H9 (cell line): ENCODE measurements at regions not wholly inside any gene's neighbourhood (a gene's known extent, or its start where the extent isn't known, plus 50 kb on each side); places are given as distances from the start of the nearest gene placed in this dataset.

ENCODE experiments used
- DNase-seq: peaks from one replicate; pipeline ENCODE4 v3.0.0-alpha.2; 2017
- H2AFZ ChIP-seq: one replicate; pipeline ENCODE4 v1.6.1; 2013; ENCODE audit warnings: mild to moderate bottlenecking, low read length, control low read depth, moderate library complexity
- H2AK5ac ChIP-seq: 2 replicates; pipeline ENCODE4 v1.6.1; 2013; ENCODE audit warnings: low read length, control low read depth, mixed read lengths; ENCODE audit not compliant: insufficient read length
- H2BK120ac ChIP-seq: one replicate; pipeline ENCODE4 v1.6.1; 2013; ENCODE audit warnings: low read depth, mild to moderate bottlenecking, low read length, control low read depth, inconsistent platforms; ENCODE audit not compliant: poor library complexity, severe bottlenecking
- H2BK12ac ChIP-seq: 2 replicates; pipeline ENCODE4 v1.6.1; 2013; ENCODE audit warnings: low read length, control low read depth, mixed read lengths, low read depth; ENCODE audit not compliant: insufficient read length
- H2BK15ac ChIP-seq: 2 replicates; pipeline ENCODE4 v1.6.1; 2013; ENCODE audit warnings: low read depth, low read length, control low read depth
- H2BK20ac ChIP-seq: one replicate; pipeline ENCODE4 v1.6.1; 2013; ENCODE audit warnings: low read depth, mild to moderate bottlenecking, low read length, control low read depth, inconsistent platforms; ENCODE audit not compliant: poor library complexity, severe bottlenecking
- H2BK5ac ChIP-seq: 2 replicates; pipeline ENCODE4 v1.6.1; 2013; ENCODE audit warnings: low read length, control low read depth, mixed read lengths; ENCODE audit not compliant: insufficient read length
- H3K14ac ChIP-seq: 2 replicates; pipeline ENCODE4 v1.6.1; 2013; ENCODE audit warnings: low read length, control low read depth; ENCODE audit not compliant: insufficient read depth
- H3K18ac ChIP-seq: 2 replicates; pipeline ENCODE4 v1.6.1; 2013; ENCODE audit warnings: low read depth, mild to moderate bottlenecking, mixed read lengths, low read length, control low read depth; ENCODE audit not compliant: insufficient read length
- H3K23ac ChIP-seq: 2 replicates; pipeline ENCODE4 v1.6.1; 2013; ENCODE audit warnings: low read length, control low read depth, mixed read lengths, low read depth; ENCODE audit not compliant: insufficient read length
- H3K23me2 ChIP-seq: 2 replicates; pipeline ENCODE4 v1.6.1; 2013; ENCODE audit warnings: low read depth, mild to moderate bottlenecking, mixed read lengths, low read length, control low read depth; ENCODE audit not compliant: insufficient read length, poor library complexity, severe bottlenecking
- H3K27ac ChIP-seq: 2 replicates; pipeline ENCODE4 v1.5.1; 2013; ENCODE audit warnings: low read length, control low read depth, mixed read lengths, low read depth; ENCODE audit not compliant: insufficient read length
- H3K27me3 ChIP-seq: 2 replicates; pipeline ENCODE4 v1.6.1; 2013; ENCODE audit warnings: low read length, control low read depth, inconsistent platforms; ENCODE audit not compliant: insufficient read depth
- H3K4ac ChIP-seq: 2 replicates; pipeline ENCODE4 v1.6.1; 2013; ENCODE audit warnings: low read depth, mild to moderate bottlenecking, control low read depth, inconsistent platforms, low read length, moderate library complexity
- H3K4me1 ChIP-seq: 2 replicates; pipeline ENCODE4 v1.6.1; 2013; ENCODE audit warnings: low read length, control low read depth, inconsistent platforms; ENCODE audit not compliant: insufficient read depth
- H3K4me2 ChIP-seq: 2 replicates; pipeline ENCODE4 v1.6.1; 2013; ENCODE audit warnings: low read length, control low read depth, mixed read lengths; ENCODE audit not compliant: insufficient read length, insufficient read depth
- H3K56ac ChIP-seq: 2 replicates; pipeline ENCODE4 v1.6.1; 2013; ENCODE audit warnings: low read depth, mild to moderate bottlenecking, mixed read lengths, low read length, control low read depth; ENCODE audit not compliant: insufficient read length
- H3K79me1 ChIP-seq: 2 replicates; pipeline ENCODE4 v1.6.1; 2013; ENCODE audit warnings: low read depth, mild to moderate bottlenecking, moderate library complexity, low read length, control low read depth, inconsistent platforms; ENCODE audit not compliant: insufficient read depth, poor library complexity, severe bottlenecking
- H3K79me2 ChIP-seq: 2 replicates; pipeline ENCODE4 v1.6.1; 2013; ENCODE audit warnings: low read length, control low read depth, inconsistent platforms; ENCODE audit not compliant: insufficient read depth
- H3K9ac ChIP-seq: 2 replicates; pipeline ENCODE4 v1.6.1; 2013; ENCODE audit warnings: low read length, control low read depth, mixed read lengths; ENCODE audit not compliant: insufficient read length; ENCODE audit errors: extremely low read depth
- H3K9me3 ChIP-seq: one replicate; pipeline ENCODE4 v1.6.1; 2013; ENCODE audit warnings: low read depth, low read length, inconsistent platforms; ENCODE audit not compliant: control insufficient read depth
- H3T11ph ChIP-seq: one replicate; pipeline ENCODE4 v1.6.1; 2013; ENCODE audit warnings: mild to moderate bottlenecking, low read length, control low read depth, inconsistent platforms
- H4K20me1 ChIP-seq: one replicate; pipeline ENCODE4 v1.6.1; 2013; ENCODE audit not compliant: control insufficient read depth, insufficient read length, insufficient read depth
- H4K5ac ChIP-seq: 2 replicates; pipeline ENCODE4 v1.6.1; 2013; ENCODE audit warnings: low read depth, mild to moderate bottlenecking, mixed read lengths, low read length, control low read depth; ENCODE audit not compliant: insufficient read length
- H4K8ac ChIP-seq: replicated peaks from 2 replicates; pipeline ENCODE4 v1.6.1; 2013; ENCODE audit warnings: low read length, control low read depth, mixed read lengths, low read depth; ENCODE audit not compliant: insufficient read length
- H4K91ac ChIP-seq: 2 replicates; pipeline ENCODE4 v1.6.1; 2013; ENCODE audit warnings: low read depth, mild to moderate bottlenecking, moderate library complexity, mixed read lengths, low read length, control low read depth; ENCODE audit not compliant: insufficient read length
- H3K27ac Mint-ChIP-seq, 3 experiments: 2 replicates in 2 of 3; 3 replicates in 1 of 3; pipeline ENCODE4 v1.8.0; 2020 to 2021; ENCODE audit warnings: mixed read lengths in 3 of 3, mild to moderate bottlenecking in 1 of 3, moderate library complexity in 1 of 3
- H3K27me3 Mint-ChIP-seq: 2 replicates; pipeline ENCODE4 v1.8.0; 2021; ENCODE audit warnings: low read depth, mild to moderate bottlenecking, moderate library complexity, mixed read lengths
- H3K36me3 Mint-ChIP-seq, 3 experiments: 2 replicates in 2 of 3; 3 replicates in 1 of 3; pipeline ENCODE4 v1.8.0; 2020 to 2021; ENCODE audit warnings: low read depth in 3 of 3, mixed read lengths in 3 of 3; ENCODE audit not compliant: insufficient read depth in 1 of 3
- H3K4me1 Mint-ChIP-seq, 2 experiments: 2 replicates each; pipeline ENCODE4 v1.8.0; 2020; ENCODE audit warnings: mixed read lengths in 2 of 2
- H3K4me3 Mint-ChIP-seq, 2 experiments: 2 replicates in 1 of 2; 3 replicates in 1 of 2; pipeline ENCODE4 v1.8.0; 2020 to 2021; ENCODE audit warnings: mild to moderate bottlenecking in 2 of 2, mixed read lengths in 2 of 2, moderate library complexity in 1 of 2
- H3K9me3 Mint-ChIP-seq, 2 experiments: 2 replicates in 1 of 2; 3 replicates in 1 of 2; pipeline ENCODE4 v1.8.0; 2020; ENCODE audit warnings: mild to moderate bottlenecking in 2 of 2, mixed read lengths in 2 of 2, moderate library complexity in 1 of 2
- WGBS: extraction: QIAGEN DNeasy Blood & Tissue Kit; methylation state at CpG from one replicate; pipeline ENCODE4 v1.1.7; 2013; ENCODE audit warnings: missing lambda C conversion rate, low lambda C conversion rate, mixed read lengths; ENCODE audit not compliant: insufficient read length; ENCODE audit errors: extremely low coverage; 5-methylcytosine and 5-hydroxymethylcytosine counted together
- TF ChIP-seq, protein P1 (sequence below): fragments of 200-600 bp; sonication (generic); conservative IDR thresholded peaks from 3 replicates; pipeline ENCODE4 v1.8.0; 2021; ENCODE audit warnings: antibody characterized with exemption, mild to moderate bottlenecking

- Mint-ChIP-seq H3K27ac (no peak overlapping the region), H3K4me1 (no peaks in the 10 kb centered on the region), H3K9me3 (no peaks in the 10 kb centered on the region; a peak in 1 of 5 replicates)
Observed at GRCh38 chr4:179225594-179225993, 1783.4 kb upstream of the AGA start.

More at GRCh38 chr4:179225594-179225993, 1783.4 kb upstream of the AGA start:
- Histone ChIP-seq H3K4me1 (no peaks in the 10 kb centered on the region), H3K27ac (no peak overlapping the region), H4K5ac (no peak overlapping the region), H2BK5ac (no peak overlapping the region), H2BK20ac (no peak overlapping the region), H4K8ac (no peak overlapping the region), H3K4me2 (no peak overlapping the region), H3K14ac (no peak overlapping the region), H2BK120ac (no peak overlapping the region), H3K56ac (no peak overlapping the region), H3K18ac (no peak overlapping the region), H3T11ph (no peak overlapping the region), H3K79me1 (no peaks in the 10 kb centered on the region), H2BK12ac (no peak overlapping the region), H3K9me3 (no peaks in the 10 kb centered on the region), H4K91ac (no peak overlapping the region), H3K9ac (no peak overlapping the region), H2AFZ (no peak overlapping the region), H2BK15ac (no peak overlapping the region), H3K23ac (no peak overlapping the region), H3K23me2 (no peaks in the 10 kb centered on the region), H4K20me1 (no peaks in the 10 kb centered on the region), H3K27me3 (no peaks in the 10 kb centered on the region), H2AK5ac (no peak overlapping the region), H3K4ac (no peak overlapping the region), H3K79me2 (0 out of 2 replicates have a peak, but pooled peaks cover 1% of the 10 kb centered on the region)
- TF ChIP-seq, protein P1, sequence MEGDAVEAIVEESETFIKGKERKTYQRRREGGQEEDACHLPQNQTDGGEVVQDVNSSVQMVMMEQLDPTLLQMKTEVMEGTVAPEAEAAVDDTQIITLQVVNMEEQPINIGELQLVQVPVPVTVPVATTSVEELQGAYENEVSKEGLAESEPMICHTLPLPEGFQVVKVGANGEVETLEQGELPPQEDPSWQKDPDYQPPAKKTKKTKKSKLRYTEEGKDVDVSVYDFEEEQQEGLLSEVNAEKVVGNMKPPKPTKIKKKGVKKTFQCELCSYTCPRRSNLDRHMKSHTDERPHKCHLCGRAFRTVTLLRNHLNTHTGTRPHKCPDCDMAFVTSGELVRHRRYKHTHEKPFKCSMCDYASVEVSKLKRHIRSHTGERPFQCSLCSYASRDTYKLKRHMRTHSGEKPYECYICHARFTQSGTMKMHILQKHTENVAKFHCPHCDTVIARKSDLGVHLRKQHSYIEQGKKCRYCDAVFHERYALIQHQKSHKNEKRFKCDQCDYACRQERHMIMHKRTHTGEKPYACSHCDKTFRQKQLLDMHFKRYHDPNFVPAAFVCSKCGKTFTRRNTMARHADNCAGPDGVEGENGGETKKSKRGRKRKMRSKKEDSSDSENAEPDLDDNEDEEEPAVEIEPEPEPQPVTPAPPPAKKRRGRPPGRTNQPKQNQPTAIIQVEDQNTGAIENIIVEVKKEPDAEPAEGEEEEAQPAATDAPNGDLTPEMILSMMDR: no peak
- WGBS: no CpG with 5 or more reads among the region's 5 CpGs
- DNase-seq: no peak
- Mint-ChIP-seq H3K36me3 (peaks cover 3 to 19% (median 16%) of the 10 kb centered on the region in 3 experiments; a peak in 6 of 7 replicates), H3K27me3 (no peaks in the 10 kb centered on the region), H3K4me3 (no peak overlapping the region)
